ENCODE measurements at regions not wholly inside any gene's neighbourhood (a gene's known extent, or its start where the extent isn't known, plus 50 kb on each side); places are given as distances from the start of the nearest gene placed in this dataset.
"Not testable (repeated sequence)": the region's sequence is repeated elsewhere in the genome, so short reads cannot be mapped to it uniquely, and the experiment has no call there.

GRCh38 chr13:112220296-112220875 is 153.4 kb downstream of the SOX1 start:
- H3K36me3 ChIP-seq: no peaks in the 10 kb centered on the region
- no peak overlapping the region for H3K9ac ChIP-seq (ENCODE audit: low read depth in 2 of 2, low read length in 2 of 2)
- no peak overlapping the region for H3K27ac ChIP-seq
- no peak for TF ChIP-seq CTCF (IDR thresholded peaks at IDR 0.05)
- H3K9me3 ChIP-seq: no peaks in the 10 kb centered on the region
- intact Hi-C loops (cut with DNase I): no loop called here
- DNase-seq: no peak
- H3K4me1 ChIP-seq: no peaks in the 10 kb centered on the region
- no peaks in the 10 kb centered on the region for H3K27me3 ChIP-seq
- no peak overlapping the region for H3K4me3 ChIP-seq

- no peaks in the 10 kb centered on the region for H3K36me3 ChIP-seq
- H3K27ac ChIP-seq: no peak overlapping the region
- no peak overlapping the region for H3K9ac ChIP-seq (ENCODE audit: low read depth in 2 of 2, low read length in 2 of 2)
- no peak for TF ChIP-seq CTCF (IDR thresholded peaks at IDR 0.05)
- H3K4me1 ChIP-seq: no peaks in the 10 kb centered on the region
- no peak for DNase-seq
- no peaks in the 10 kb centered on the region for H3K27me3 ChIP-seq
- H3K9me3 ChIP-seq: no peaks in the 10 kb centered on the region
- intact Hi-C loops (cut with DNase I): no loop called here
- H3K4me3 ChIP-seq: no peak overlapping the region
Observed at GRCh38 chr13:112220925-112221324, 154.0 kb downstream of the SOX1 start.

GRCh38 chr13:112222971-112223370 is 153.2 kb upstream of the SPACA7 start:
- no peak for DNase-seq
- no peaks in the 10 kb centered on the region for H3K27me3 ChIP-seq
- intact Hi-C loops (cut with DNase I): no loop called here
- H3K36me3 ChIP-seq: no peaks in the 10 kb centered on the region
- no peak overlapping the region for H3K27ac ChIP-seq
- no peak overlapping the region for H3K4me3 ChIP-seq
- H3K9ac ChIP-seq (ENCODE audit: low read depth in 2 of 2, low read length in 2 of 2): no peak overlapping the region
- no peaks in the 10 kb centered on the region for H3K4me1 ChIP-seq
- H3K9me3 ChIP-seq: no peaks in the 10 kb centered on the region
- TF ChIP-seq CTCF (IDR thresholded peaks at IDR 0.05): no peak

GRCh38 chr13:112223929-112224328 is 152.2 kb upstream of the SPACA7 start:
- H3K4me1 ChIP-seq; H3K9me3 ChIP-seq; H3K27me3 ChIP-seq; H3K27ac ChIP-seq; H3K4me3 ChIP-seq; H3K9ac ChIP-seq (ENCODE audit: low read depth in 2 of 2, low read length in 2 of 2); H3K36me3 ChIP-seq; intact Hi-C loops (cut with DNase I); DNase-seq: not testable (repeated sequence)

- TF ChIP-seq CTCF (IDR thresholded peaks at IDR 0.05): no peak
- H3K9me3 ChIP-seq: no peaks in the 10 kb centered on the region
Observed at GRCh38 chr13:112225429-112226090, 150.6 kb upstream of the SPACA7 start.

GRCh38 chr13:112226320-112227002 is 149.7 kb upstream of the SPACA7 start:
- no peak overlapping the region for H3K9ac ChIP-seq (ENCODE audit: low read depth in 2 of 2, low read length in 2 of 2)
- no peak for DNase-seq
- no peaks in the 10 kb centered on the region for H3K27me3 ChIP-seq
- no peaks in the 10 kb centered on the region for H3K9me3 ChIP-seq
- H3K36me3 ChIP-seq: no peaks in the 10 kb centered on the region
- H3K4me3 ChIP-seq: no peak overlapping the region
- no peak for TF ChIP-seq CTCF (IDR thresholded peaks at IDR 0.05)
- H3K4me1 ChIP-seq: no peaks in the 10 kb centered on the region
- H3K27ac ChIP-seq: no peak overlapping the region
- intact Hi-C loops (cut with DNase I): no loop called here

More at GRCh38 chr13:112225429-112226090, 150.6 kb upstream of the SPACA7 start:
- Histone ChIP-seq H3K27me3 (no peaks in the 10 kb centered on the region), H3K9ac (ENCODE audit: low read depth in 2 of 2, low read length in 2 of 2) (no peak overlapping the region), H3K4me1 (no peaks in the 10 kb centered on the region), H3K4me3 (no peak overlapping the region), H3K36me3 (no peaks in the 10 kb centered on the region), H3K27ac (no peak overlapping the region)
- intact Hi-C loops (cut with DNase I): no loop called here
- no peak for DNase-seq
